NCI-H2196 treated with DMSO at 0.1 percent for 48 hours (cell line): ENCODE measurements at regions not wholly inside any gene's neighbourhood (a gene's known extent, or its start where the extent isn't known, plus 50 kb on each side); places are given as distances from the start of the nearest gene placed in this dataset.

Source experiments
- DNase-seq: peaks from one replicate; lab custom pipeline; 2025; ENCODE audit not compliant: unreplicated experiment; lab: John Stamatoyannopoulos, UW

DNA sequence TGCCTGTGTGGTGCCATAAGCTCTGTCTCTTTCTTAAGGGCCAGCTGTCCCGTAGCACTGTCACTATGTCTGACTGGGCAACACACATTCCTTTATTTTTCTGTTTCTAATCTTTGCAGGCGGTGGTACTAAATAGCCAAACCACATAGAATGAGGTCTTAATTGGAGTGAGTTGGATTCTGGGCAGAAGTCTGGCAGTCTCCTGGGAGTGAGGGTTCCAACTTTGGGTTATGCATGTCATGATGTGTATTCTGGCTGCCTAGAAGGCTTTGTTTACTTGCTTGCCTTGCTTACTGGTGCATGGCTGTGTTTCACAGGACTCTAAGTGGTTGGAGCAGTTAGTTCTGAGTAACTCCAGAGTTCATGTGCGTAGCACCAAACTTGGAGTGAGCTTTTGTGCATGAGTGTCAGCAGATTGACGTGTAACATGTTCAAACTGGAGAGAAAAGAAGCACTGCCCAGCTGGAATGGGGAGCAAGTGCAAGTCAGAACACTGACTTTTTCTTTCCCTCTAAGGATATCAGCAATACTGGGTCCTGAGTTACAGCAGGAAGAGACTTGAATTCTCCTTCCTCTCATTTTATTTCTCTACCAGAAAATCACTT is 185.8 kb downstream of the PCSK1 start:
- DNase-seq: no peak

- no peak for DNase-seq
These were observed 187.6 kb downstream of the PCSK1 start for GRCh38 chr5:96245140-96246091.

GRCh38 chr5:96244696-96245095 is 188.4 kb downstream of the PCSK1 start:
- DNase-seq: no peak

DNA sequence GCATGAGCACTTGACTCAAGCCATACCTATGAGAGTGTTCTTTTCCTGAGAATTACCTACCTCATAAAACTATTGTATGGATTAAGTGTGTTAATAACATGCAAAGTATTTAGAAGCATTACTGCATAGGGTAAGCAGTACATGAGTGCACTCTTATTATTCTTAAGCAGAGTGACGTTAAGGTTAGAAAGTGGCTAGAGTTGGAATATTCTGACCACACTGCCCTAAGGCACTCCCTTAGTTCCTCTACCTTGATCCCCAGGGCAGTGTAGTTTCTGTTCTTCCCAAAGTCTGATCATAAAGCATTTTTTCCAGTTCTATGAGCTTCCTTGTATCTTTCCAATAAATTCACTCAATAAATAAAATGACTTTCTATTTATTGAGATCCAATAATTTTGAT is 189.2 kb downstream of the PCSK1 start:
- DNase-seq: no peak

DNA sequence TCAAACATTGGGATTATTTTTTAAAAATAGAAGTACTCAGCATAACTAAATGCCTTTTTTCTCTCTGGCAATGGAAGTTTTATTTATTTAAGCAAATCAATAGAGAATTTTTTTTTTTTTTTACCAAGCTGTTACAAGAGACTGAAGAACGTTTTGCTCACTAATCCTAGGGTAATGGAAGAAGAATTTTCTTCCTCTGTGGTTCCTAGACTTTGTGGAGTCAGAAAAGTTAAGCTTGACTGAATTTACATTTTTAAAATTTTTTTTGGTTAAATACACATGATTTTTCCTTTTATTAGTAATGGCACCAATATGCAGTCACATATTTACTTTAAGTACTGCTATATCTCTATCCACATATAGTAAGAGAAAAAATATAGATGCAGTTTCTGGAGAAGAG is 189.8 kb downstream of the PCSK1 start:
- no peak for DNase-seq

DNA sequence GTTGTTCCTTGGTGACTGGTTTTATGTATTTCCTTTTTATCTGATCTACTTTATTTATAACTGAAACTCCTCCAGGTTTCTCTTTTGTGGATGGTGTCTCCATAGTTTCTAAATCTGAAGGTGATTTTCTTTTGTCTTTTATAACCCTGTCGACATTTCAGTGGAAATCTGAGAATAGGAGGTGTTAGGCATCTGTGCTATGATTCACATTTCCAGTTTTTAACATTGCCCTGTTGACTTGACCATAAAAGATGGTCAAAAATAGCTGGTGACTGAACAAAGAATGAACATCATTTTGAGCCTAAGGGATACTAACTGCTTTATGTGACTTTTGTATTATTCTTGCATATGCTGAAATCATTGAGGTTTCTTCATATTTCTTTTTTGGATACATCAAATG is 190.5 kb downstream of the PCSK1 start:
- DNase-seq: no peak

DNA sequence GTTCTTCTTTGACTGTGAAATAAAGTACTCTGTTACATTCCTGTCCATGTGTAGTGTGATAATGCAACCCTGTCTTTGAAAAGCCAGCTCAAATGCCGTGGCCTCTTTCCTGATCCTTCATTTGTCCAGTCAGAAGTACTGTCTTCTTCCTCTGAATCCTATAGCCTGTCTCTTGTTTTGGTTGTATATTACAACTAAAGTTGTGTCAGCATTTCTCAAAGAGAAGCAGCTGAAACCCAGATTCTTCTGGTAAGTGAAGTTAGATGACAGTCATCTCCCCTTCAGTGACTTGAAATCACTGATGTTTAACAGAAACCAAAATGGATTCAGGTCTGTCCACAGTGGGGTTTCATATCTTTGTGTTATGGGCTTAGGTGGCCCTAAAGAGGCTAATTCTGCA is 196.2 kb downstream of the PCSK1 start:
- DNase-seq: no peak

DNA sequence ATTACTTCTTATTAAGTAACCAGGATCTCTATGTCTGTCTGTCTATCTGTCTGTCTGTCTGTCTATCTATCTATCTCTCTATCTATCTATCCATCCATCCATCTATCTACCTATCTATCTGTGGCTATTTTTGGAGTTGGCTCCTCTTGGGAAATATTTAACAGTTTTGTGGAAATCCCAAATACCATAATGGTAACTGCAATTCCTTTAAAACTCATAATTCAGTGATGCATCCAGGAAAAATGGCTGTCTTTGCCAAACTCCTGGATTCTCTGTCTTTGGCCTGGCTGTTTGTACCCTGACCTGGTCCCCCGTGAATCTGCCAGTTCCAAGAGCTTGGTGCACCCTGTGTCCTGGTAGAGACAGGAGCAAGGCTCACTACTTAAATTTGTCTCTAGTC is 197.0 kb downstream of the PCSK1 start:
- no peak for DNase-seq

DNA sequence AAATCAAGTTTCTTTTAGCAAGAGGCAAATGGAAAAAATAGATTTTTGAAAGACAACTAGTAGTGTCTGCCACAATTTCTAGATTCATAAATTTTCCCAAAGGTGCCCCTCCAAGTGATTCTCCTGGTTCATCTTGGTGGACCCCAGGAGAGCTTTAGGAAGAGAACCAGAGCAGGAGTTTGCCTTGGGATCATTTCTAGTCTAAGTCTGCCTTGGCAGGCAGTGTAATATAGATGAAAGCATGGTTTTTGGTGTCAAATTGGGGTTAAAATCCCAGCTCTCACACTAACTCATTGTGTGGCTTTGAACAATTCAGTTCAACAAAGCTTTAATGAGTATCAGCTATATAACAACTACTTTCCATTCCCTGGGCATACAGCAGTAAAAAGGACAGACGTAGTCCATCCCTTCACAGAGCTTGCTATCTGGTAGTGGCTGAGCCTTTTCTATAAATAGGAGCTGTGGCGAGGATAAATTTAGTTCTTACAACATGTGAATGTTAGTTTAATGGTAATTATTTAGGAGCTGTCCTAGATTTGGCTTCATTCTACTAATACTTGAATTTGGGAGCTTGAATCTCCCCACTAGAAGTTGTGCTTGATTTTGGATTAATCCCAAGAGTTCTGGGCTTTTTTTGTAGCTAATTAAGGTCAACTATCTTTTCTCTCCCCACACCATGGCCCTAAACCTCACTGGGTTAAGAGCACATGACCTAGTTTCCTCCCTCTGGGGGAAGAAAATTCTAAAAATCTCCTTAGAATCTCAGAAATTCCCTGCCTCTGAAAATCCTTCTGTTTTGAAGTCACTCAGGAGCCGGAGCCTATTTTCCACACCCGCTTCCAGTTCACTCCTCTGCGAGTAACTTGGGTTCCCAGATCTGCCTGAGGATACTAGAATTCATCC is 197.8 kb downstream of the PCSK1 start:
- DNase-seq: no peak

- DNase-seq: no peak
These were observed 200.4 kb downstream of the PCSK1 start for GRCh38 chr5:96232602-96233001.

GRCh38 chr5:96229188-96229587 is 203.9 kb downstream of the PCSK1 start:
- no peak for DNase-seq

- no peak for DNase-seq
These were observed 204.6 kb downstream of the PCSK1 start for GRCh38 chr5:96228408-96228807.

DNA sequence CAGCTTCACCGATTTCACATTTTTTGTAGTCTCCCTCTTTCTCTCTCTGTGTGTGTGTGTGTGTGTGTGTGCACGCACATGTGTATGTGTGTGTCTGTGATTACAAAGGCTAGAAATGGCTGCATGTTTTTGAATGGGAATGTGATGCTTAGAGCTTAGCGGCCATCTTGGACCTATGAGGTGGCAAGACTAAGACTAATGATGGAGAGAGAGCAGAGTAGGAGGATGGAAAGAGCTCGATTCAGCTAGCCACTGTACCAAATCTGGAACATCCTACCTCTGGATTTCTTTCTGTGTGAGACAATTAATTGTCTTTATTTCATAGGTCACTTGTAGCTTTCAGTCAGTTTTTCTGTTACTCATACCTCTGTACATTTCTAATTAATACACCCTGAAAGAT is 205.1 kb downstream of the PCSK1 start:
- no peak for DNase-seq

GRCh38 chr5:96226941-96227552 is 206.0 kb downstream of the PCSK1 start:
- no peak for DNase-seq

DNA sequence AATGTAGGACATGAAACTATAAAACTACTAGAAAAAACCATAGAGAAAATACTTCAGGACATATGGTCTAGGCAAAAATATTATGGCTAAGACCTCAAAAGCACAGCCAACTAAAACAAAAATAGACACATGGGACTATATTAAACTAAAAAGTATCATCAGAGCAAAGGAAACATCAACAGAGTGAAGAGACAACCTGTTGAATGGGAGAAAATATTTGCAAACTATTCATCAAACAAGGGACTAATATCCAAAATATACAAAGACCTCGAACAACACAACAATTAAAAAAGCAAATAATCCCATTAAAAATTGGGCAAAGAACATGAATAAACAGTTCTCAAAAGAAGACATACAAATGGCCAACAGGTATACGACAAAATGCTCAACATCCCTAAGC is 210.9 kb downstream of the PCSK1 start:
- DNase-seq: no peak

- no peak for DNase-seq
These were observed 212.2 kb downstream of the PCSK1 start for GRCh38 chr5:96220610-96221390.

GRCh38 chr5:96219580-96220281 is 213.3 kb downstream of the PCSK1 start:
- no peak for DNase-seq

DNA sequence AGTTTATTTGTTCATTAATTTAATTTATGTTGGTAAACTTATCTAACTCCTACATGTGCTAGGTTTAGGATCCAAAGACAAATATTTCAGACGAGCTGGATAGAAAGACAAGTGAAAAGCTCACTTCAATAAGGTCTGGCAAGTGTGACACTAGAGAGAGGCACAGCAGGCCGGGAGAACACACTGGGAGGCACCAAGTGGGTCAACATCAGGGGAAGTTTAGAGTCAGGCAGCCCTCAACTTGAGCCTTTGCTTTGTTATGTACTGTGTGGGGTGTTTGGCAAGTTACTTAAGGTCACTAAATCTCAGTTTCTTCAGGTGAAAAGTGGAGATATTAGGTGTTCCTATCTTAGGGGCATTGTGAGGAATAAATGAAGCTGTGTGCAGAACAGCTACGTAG is 214.4 kb downstream of the PCSK1 start:
- DNase-seq: no peak

GRCh38 chr5:96214442-96215197 is 218.4 kb downstream of the PCSK1 start:
- no peak for DNase-seq
